ENCODE measurements at regions not wholly inside any gene's neighbourhood (a gene's known extent, or its start where the extent isn't known, plus 50 kb on each side); places are given as distances from the start of the nearest gene placed in this dataset.

- DNase-seq (no peak), ATAC-seq (no peak)
- no peaks in the 10 kb centered on the region for H3K27me3 Mint-ChIP-seq (ENCODE audit: low read depth)
- peaks cover 9% of the 10 kb centered on the region for H3K9me3 Mint-ChIP-seq (ENCODE audit: insufficient read depth)
- no peak overlapping the region for H3K4me3 Mint-ChIP-seq
- no peak overlapping the region for H3K27ac Mint-ChIP-seq
- H3K36me3 Mint-ChIP-seq (ENCODE audit: low read depth) = no peaks in the 10 kb centered on the region
- no peaks in the 10 kb centered on the region for H3K4me1 Mint-ChIP-seq (ENCODE audit: low read depth)
- ChIA-PET POLR2A (no interaction called here), CTCF (no interaction called here)
Measured at GRCh38 chr3:164927728-164928127, 150.6 kb downstream of the SI start.

GRCh38 chr3:164918905-164919304 lies 159.4 kb downstream of the SI start:
- no peak overlapping the region for H3K27ac Mint-ChIP-seq
- POLR2A ChIA-PET = no interaction called here
- no peak for ATAC-seq
- no peaks in the 10 kb centered on the region for H3K27me3 Mint-ChIP-seq (ENCODE audit: low read depth)
- no peak for DNase-seq
- CTCF ChIA-PET = no interaction called here
- H3K9me3 Mint-ChIP-seq (ENCODE audit: insufficient read depth) = peaks cover 3% of the 10 kb centered on the region
- no peaks in the 10 kb centered on the region for H3K4me1 Mint-ChIP-seq (ENCODE audit: low read depth)
- H3K36me3 Mint-ChIP-seq (ENCODE audit: low read depth) = no peaks in the 10 kb centered on the region
- H3K4me3 Mint-ChIP-seq = no peak overlapping the region

- Mint-ChIP-seq H3K4me3 (no peak overlapping the region), H3K9me3 (ENCODE audit: insufficient read depth) (peaks cover 12% of the 10 kb centered on the region), H3K36me3 (ENCODE audit: low read depth) (no peaks in the 10 kb centered on the region), H3K27me3 (ENCODE audit: low read depth) (no peaks in the 10 kb centered on the region), H3K4me1 (ENCODE audit: low read depth) (no peaks in the 10 kb centered on the region), H3K27ac (no peak overlapping the region)
- DNase-seq (no peak), ATAC-seq (no peak)
- POLR2A ChIA-PET = no interaction called here
- CTCF ChIA-PET = no interaction called here
Measured at GRCh38 chr3:164912916-164913315, 165.4 kb downstream of the SI start.

- DNase-seq (no peak), ATAC-seq (no peak)
- no peak overlapping the region for H3K4me3 Mint-ChIP-seq
- no peaks in the 10 kb centered on the region for H3K27me3 Mint-ChIP-seq (ENCODE audit: low read depth)
- POLR2A ChIA-PET = no interaction called here
- peaks cover 6% of the 10 kb centered on the region for H3K9me3 Mint-ChIP-seq (ENCODE audit: insufficient read depth)
- no peaks in the 10 kb centered on the region for H3K36me3 Mint-ChIP-seq (ENCODE audit: low read depth)
- H3K4me1 Mint-ChIP-seq (ENCODE audit: low read depth) = no peaks in the 10 kb centered on the region
- no peak overlapping the region for H3K27ac Mint-ChIP-seq
- CTCF ChIA-PET = no interaction called here
Measured at GRCh38 chr3:164903820-164904451, 174.4 kb downstream of the SI start.

GRCh38 chr3:164897342-164897741 lies 181.0 kb downstream of the SI start:
- DNase-seq = no peak
- H3K4me1 Mint-ChIP-seq (ENCODE audit: low read depth) = no peaks in the 10 kb centered on the region
- CTCF ChIA-PET = no interaction called here
- no peak overlapping the region for H3K4me3 Mint-ChIP-seq
- peaks cover 13% of the 10 kb centered on the region for H3K9me3 Mint-ChIP-seq (ENCODE audit: insufficient read depth)
- no peaks in the 10 kb centered on the region for H3K36me3 Mint-ChIP-seq (ENCODE audit: low read depth)
- POLR2A ChIA-PET = no interaction called here
- no peak overlapping the region for H3K27ac Mint-ChIP-seq
- ATAC-seq = no peak
- no peaks in the 10 kb centered on the region for H3K27me3 Mint-ChIP-seq (ENCODE audit: low read depth)

- Mint-ChIP-seq H3K27ac (no peak overlapping the region), H3K9me3 (ENCODE audit: insufficient read depth) (peaks cover 18% of the 10 kb centered on the region), H3K4me1 (ENCODE audit: low read depth) (no peaks in the 10 kb centered on the region), H3K4me3 (no peak overlapping the region), H3K27me3 (ENCODE audit: low read depth) (no peaks in the 10 kb centered on the region), H3K36me3 (ENCODE audit: low read depth) (no peaks in the 10 kb centered on the region)
- ChIA-PET CTCF (no interaction called here), POLR2A (interaction anchor here (0.6 kb wide), 1 partner anchor 70 kb away, joined by 3 read pairs; no protein-coding TSS in a partner anchor)
- no peak for ATAC-seq
- no peak for DNase-seq
Measured at GRCh38 chr3:164890061-164890460, 188.2 kb downstream of the SI start.

GRCh38 chr3:164883171-164883570 lies 195.1 kb downstream of the SI start:
- Mint-ChIP-seq H3K9me3 (ENCODE audit: insufficient read depth) (peaks cover 3% of the 10 kb centered on the region), H3K27me3 (ENCODE audit: low read depth) (no peaks in the 10 kb centered on the region), H3K27ac (no peak overlapping the region), H3K4me3 (no peak overlapping the region), H3K4me1 (ENCODE audit: low read depth) (no peaks in the 10 kb centered on the region), H3K36me3 (ENCODE audit: low read depth) (no peaks in the 10 kb centered on the region)
- DNase-seq = no peak
- ATAC-seq = no peak
- ChIA-PET POLR2A (no interaction called here), CTCF (no interaction called here)

- Mint-ChIP-seq H3K27me3 (ENCODE audit: low read depth) (no peaks in the 10 kb centered on the region), H3K27ac (no peak overlapping the region), H3K4me3 (no peak overlapping the region), H3K4me1 (ENCODE audit: low read depth) (no peaks in the 10 kb centered on the region), H3K9me3 (ENCODE audit: insufficient read depth) (peaks cover 3% of the 10 kb centered on the region), H3K36me3 (ENCODE audit: low read depth) (no peaks in the 10 kb centered on the region)
- ATAC-seq (no peak), DNase-seq (no peak)
- ChIA-PET CTCF (no interaction called here), POLR2A (no interaction called here)
Measured at GRCh38 chr3:164879201-164879600, 199.1 kb downstream of the SI start.

GRCh38 chr3:164864454-164864853 lies 213.8 kb downstream of the SI start:
- Mint-ChIP-seq H3K4me1 (ENCODE audit: low read depth) (no peaks in the 10 kb centered on the region), H3K9me3 (ENCODE audit: insufficient read depth) (peaks cover 8% of the 10 kb centered on the region), H3K27me3 (ENCODE audit: low read depth) (no peaks in the 10 kb centered on the region), H3K27ac (no peak overlapping the region), H3K4me3 (no peak overlapping the region), H3K36me3 (ENCODE audit: low read depth) (no peaks in the 10 kb centered on the region)
- no peak for ATAC-seq
- POLR2A ChIA-PET = no interaction called here
- DNase-seq = no peak
- CTCF ChIA-PET = no interaction called here

GRCh38 chr3:164852866-164853265 lies 225.4 kb downstream of the SI start:
- Mint-ChIP-seq H3K27ac (no peak overlapping the region), H3K4me1 (ENCODE audit: low read depth) (no peaks in the 10 kb centered on the region), H3K36me3 (ENCODE audit: low read depth) (no peaks in the 10 kb centered on the region), H3K27me3 (ENCODE audit: low read depth) (no peaks in the 10 kb centered on the region), H3K9me3 (ENCODE audit: insufficient read depth) (no peaks in the 10 kb centered on the region), H3K4me3 (no peak overlapping the region)
- DNase-seq = no peak
- ChIA-PET CTCF (no interaction called here), POLR2A (no interaction called here)
- no peak for ATAC-seq

- H3K4me3 Mint-ChIP-seq = no peak overlapping the region
- no peaks in the 10 kb centered on the region for H3K4me1 Mint-ChIP-seq (ENCODE audit: low read depth)
- ChIA-PET CTCF (no interaction called here), POLR2A (no interaction called here)
- ATAC-seq (no peak), DNase-seq (no peak)
- no peaks in the 10 kb centered on the region for H3K36me3 Mint-ChIP-seq (ENCODE audit: low read depth)
- H3K27me3 Mint-ChIP-seq (ENCODE audit: low read depth) = no peaks in the 10 kb centered on the region
- H3K9me3 Mint-ChIP-seq (ENCODE audit: insufficient read depth) = no peaks in the 10 kb centered on the region
- H3K27ac Mint-ChIP-seq = no peak overlapping the region
Measured at GRCh38 chr3:164851905-164852304, 226.4 kb downstream of the SI start.

- ATAC-seq (no peak), DNase-seq (no peak)
- Mint-ChIP-seq H3K4me3 (no peak overlapping the region), H3K27ac (no peak overlapping the region), H3K4me1 (ENCODE audit: low read depth) (no peaks in the 10 kb centered on the region), H3K27me3 (ENCODE audit: low read depth) (no peaks in the 10 kb centered on the region), H3K36me3 (ENCODE audit: low read depth) (no peaks in the 10 kb centered on the region), H3K9me3 (ENCODE audit: insufficient read depth) (no peaks in the 10 kb centered on the region)
- ChIA-PET CTCF (no interaction called here), POLR2A (no interaction called here)
Measured at GRCh38 chr3:164851204-164851603, 227.1 kb downstream of the SI start.

GRCh38 chr3:164848923-164849322 lies 229.4 kb downstream of the SI start:
- Mint-ChIP-seq H3K27me3 (ENCODE audit: low read depth) (no peaks in the 10 kb centered on the region), H3K9me3 (ENCODE audit: insufficient read depth) (no peaks in the 10 kb centered on the region), H3K36me3 (ENCODE audit: low read depth) (no peaks in the 10 kb centered on the region), H3K4me3 (no peak overlapping the region), H3K4me1 (ENCODE audit: low read depth) (no peaks in the 10 kb centered on the region), H3K27ac (no peak overlapping the region)
- POLR2A ChIA-PET = no interaction called here
- DNase-seq (no peak), ATAC-seq (no peak)
- CTCF ChIA-PET = no interaction called here

Measured in activated CD8-positive, alpha-beta T cell treated with anti-CD3 and anti-CD28 coated beads, Interleukin-2, amount 10 ng/mL, durations not matched to agents 7 days and 5 days (primary cell).